Stimulated activated CD4-positive, alpha-beta T cell treated with anti-CD3 and anti-CD28 coated beads, TNF-alpha, amount 100 ng/mL, for 4 hours (primary cell): ENCODE measurements at regions not wholly inside any gene's neighbourhood (a gene's known extent, or its start where the extent isn't known, plus 50 kb on each side); places are given as distances from the start of the nearest gene placed in this dataset.
"Not testable (repeated sequence)": the region's sequence is repeated elsewhere in the genome, so short reads cannot be mapped to it uniquely, and the experiment has no call there.

Experiments
- DNase-seq, 3 experiments: peaks; one replicate each; pipeline ENCODE4 v3.0.0-alpha.2; 2020; ENCODE audit warnings: low read depth in 3 of 3

GRCh38 chr15:69601711-69602504, 149.3 kb downstream of the RPLP1 start:
- DNase-seq = no peak

- DNase-seq = no peak
Observed at GRCh38 chr15:69602921-69603320, 150.3 kb downstream of the RPLP1 start.

- no peak for DNase-seq
Observed at GRCh38 chr15:69603369-69604071, 150.9 kb downstream of the RPLP1 start.

- DNase-seq = no peak
Observed at GRCh38 chr15:69604072-69604411, 151.4 kb downstream of the RPLP1 start.

GRCh38 chr15:69606144-69606543, 153.5 kb downstream of the RPLP1 start:
- DNase-seq = no peak

- DNase-seq = no peak
Observed at GRCh38 chr15:69606921-69607500, 154.4 kb downstream of the RPLP1 start.

GRCh38 chr15:69608661-69609060, 156.0 kb downstream of the RPLP1 start:
- DNase-seq = no peak

- no peak for DNase-seq
Observed at GRCh38 chr15:69609176-69609575, 156.6 kb downstream of the RPLP1 start.

GRCh38 chr15:69609776-69610175, 157.2 kb downstream of the RPLP1 start:
- DNase-seq = no peak

- no peak for DNase-seq
Observed at GRCh38 chr15:69610277-69610676, 157.7 kb downstream of the RPLP1 start.

- no peak for DNase-seq
Observed at GRCh38 chr15:69610858-69611257, 158.2 kb downstream of the RPLP1 start.

- DNase-seq = no peak
Observed at GRCh38 chr15:69612112-69612511, 159.5 kb downstream of the RPLP1 start.

GRCh38 chr15:69613182-69613581, 160.6 kb downstream of the RPLP1 start:
- no peak for DNase-seq

GRCh38 chr15:69613988-69614387, 161.4 kb downstream of the RPLP1 start:
- DNase-seq = no peak

- no peak for DNase-seq
Observed at GRCh38 chr15:69615736-69616135, 163.1 kb downstream of the RPLP1 start.

- DNase-seq = no peak
Observed at GRCh38 chr15:69616558-69616957, 163.9 kb downstream of the RPLP1 start.

- DNase-seq = not testable (repeated sequence)
Observed at GRCh38 chr15:69617144-69617543, 164.5 kb downstream of the RPLP1 start.

- no peak for DNase-seq
Observed at GRCh38 chr15:69623392-69624154, 171.0 kb downstream of the RPLP1 start.

GRCh38 chr15:69624155-69624520, 171.5 kb downstream of the RPLP1 start:
- no peak for DNase-seq

- DNase-seq = no peak
Observed at GRCh38 chr15:69624816-69625215, 172.2 kb downstream of the RPLP1 start.

GRCh38 chr15:69625328-69625727, 172.7 kb downstream of the RPLP1 start:
- no peak for DNase-seq
